DMS114 treated with DMSO at 0.1 percent for 48 hours (cell line): ENCODE measurements at regions not wholly inside any gene's neighbourhood (a gene's known extent, or its start where the extent isn't known, plus 50 kb on each side); places are given as distances from the start of the nearest gene placed in this dataset.

Experiments used
- DNase-seq: peaks from one replicate; lab custom pipeline; 2025; ENCODE audit not compliant: unreplicated experiment; lab: John Stamatoyannopoulos, UW

- peak; percentile 46 for DNase-seq
These were observed 505.6 kb upstream of the MKI67 start for GRCh38 chr10:128631801-128632241.

GRCh38 chr10:128632694-128633093 is 506.5 kb upstream of the MKI67 start:
- DNase-seq = no peak

GRCh38 chr10:128633864-128634540 is 507.8 kb upstream of the MKI67 start:
- peak; percentile 17 for DNase-seq

DNA sequence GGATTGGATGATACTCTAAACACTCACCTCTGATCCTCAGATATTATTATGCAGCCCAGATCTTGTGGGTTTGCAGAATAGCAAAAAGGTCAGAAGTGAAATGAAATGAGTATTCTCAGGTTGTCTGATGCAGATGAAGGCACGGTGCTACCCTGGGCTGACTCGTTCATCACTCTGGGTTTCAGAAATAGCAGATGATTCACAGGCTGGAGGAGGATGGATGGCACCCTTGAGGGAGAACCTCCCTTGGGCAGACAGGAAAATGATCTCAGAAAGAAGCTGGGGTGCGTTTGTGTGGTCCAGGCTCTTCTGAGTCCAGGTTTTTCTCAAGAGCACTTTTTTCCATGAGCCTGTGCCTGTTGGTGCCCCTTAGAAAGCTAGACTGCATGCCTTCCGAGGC is 515.8 kb upstream of the MKI67 start:
- no peak for DNase-seq

DNA sequence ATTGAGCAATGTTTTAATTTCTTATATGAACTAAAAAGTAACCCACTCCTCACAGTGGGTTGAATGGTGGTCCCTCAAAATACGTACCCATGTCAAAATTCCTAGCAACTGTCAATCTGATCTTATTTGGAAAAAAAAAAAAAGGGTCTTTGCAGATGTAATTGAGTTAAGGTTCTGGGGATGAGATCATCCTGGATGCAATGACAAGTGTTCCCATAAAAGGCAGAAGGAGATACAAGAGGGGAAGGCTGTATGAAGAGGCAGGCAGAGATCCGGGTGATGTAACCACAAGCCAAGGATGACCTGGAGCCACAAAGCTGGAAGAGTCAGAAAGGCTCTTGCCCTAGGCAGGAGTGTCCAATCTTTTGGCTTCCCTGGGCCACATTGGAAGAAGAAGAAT is 516.3 kb upstream of the MKI67 start:
- no peak for DNase-seq

GRCh38 chr10:128643658-128644057 is 517.4 kb upstream of the MKI67 start:
- DNase-seq = no peak

DNA sequence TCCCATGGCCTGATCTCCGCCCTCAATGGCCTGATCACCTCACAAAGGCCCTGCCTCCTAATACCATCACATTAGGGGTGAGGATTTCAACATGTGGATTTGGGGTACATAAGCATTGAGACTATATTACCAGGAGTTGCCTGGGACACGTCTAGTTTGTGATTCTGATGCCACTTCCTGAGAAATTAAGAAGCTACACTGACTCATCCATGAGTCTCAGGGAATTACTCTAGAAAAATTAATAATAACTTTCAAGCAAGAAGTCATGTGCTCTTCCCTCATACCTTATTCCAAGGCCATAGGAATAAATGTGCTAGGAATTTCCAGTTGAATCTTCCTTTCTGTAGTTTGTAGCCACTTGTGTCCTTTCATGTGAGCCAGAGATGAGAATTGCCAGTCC is 519.3 kb upstream of the MKI67 start:
- DNase-seq = no peak

DNA sequence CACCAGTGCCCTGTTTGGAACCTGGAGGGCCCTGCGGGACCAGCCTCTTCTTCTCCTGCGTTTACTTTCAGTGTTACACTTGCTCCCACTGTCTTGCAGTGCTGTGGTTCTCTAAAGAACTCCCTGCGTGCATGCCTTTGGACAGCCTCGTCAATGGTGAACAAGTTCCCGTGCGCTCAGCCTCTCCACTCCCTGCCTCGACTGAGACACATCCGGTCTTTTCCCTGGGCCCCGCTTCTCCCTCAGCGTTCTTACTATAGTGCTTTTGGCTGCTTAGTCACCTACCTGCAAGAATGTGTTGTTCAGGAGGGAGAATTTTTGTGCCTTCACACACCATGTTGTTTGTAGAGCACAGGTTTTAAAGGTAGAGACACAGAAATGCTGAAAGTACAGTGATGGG is 520.7 kb upstream of the MKI67 start:
- no peak for DNase-seq

- DNase-seq = no peak
These were observed 531.3 kb upstream of the MKI67 start for GRCh38 chr10:128657548-128657947.

GRCh38 chr10:128660726-128661125 is 534.5 kb upstream of the MKI67 start:
- DNase-seq = no peak

GRCh38 chr10:128661404-128662197 is 535.4 kb upstream of the MKI67 start:
- no peak for DNase-seq

DNA sequence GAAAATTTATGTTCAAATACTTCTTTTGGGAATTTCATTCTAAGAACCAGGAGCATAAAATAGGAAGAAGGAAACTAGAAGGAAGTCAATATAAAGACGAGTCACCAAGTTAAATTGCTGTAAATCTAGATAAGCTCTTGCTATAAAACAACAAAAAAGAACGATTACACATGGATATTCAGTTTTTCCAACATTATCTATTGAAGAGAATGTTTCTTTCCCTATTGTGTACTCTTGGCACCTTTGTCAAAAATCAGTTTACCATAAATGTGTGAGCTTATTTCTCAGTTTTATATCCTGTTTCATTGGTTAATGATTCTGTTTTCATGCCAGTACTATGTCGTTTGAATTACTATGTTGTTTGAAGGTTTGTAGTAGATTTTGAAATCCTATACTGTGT is 536.3 kb upstream of the MKI67 start:
- no peak for DNase-seq

DNA sequence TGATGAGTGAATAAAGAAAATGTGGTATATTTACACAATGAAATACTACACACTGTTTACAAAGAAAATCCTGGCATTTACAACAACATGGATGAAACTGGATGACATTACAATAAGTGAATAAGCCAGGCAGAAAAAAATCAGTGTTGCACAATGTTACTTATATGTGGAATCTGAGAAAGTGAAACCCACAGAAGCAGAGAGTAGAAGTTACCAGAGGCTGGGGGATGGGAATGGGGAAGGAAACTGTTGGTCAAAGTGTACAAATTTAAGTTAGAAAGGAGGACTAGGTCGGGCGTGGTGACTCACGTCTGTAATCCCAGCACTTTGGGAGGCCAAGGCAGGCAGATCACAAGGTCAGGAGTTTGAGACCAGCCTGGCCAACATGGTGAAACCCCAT is 538.5 kb upstream of the MKI67 start:
- DNase-seq = no peak

GRCh38 chr10:128675405-128675804 is 549.2 kb upstream of the MKI67 start:
- DNase-seq = no peak

DNA sequence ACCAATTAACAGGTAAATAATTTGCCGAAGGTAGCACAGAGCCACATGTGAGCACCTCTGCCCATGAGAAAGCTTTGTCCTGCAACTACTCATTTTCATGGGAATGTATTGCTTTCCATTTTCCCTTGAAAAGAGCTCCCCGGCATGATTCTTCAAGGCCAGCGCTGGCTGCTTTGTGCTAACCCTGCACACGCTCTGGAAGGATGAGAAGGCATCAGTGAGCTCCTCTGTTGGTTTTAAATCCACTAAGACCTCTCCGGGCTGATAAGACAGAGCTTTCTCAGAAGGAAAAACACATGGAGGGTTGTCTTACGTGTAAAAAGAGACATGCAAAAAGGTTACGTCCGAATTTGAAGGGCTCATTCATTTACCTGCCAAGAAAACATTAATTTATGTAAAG is 553.9 kb upstream of the MKI67 start:
- no peak for DNase-seq

DNA sequence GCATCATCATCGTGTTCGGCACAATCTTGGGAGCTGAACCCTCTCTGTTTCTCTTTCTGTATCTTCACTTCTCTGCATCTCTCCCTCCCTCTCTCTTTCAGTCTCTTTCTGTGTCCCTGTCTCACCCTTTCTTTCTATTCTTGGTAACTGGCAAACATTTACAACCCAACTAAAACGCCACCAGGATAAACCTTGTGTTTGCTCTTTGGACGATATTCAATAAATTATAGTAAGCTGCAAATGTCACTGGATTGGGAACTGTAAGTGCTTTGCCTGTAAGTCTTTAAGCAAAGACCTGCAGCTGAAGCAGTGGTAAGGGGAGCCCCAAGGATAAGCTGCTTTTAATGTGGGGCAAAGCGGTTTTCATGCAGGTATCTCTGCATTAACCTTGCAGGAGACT is 558.0 kb upstream of the MKI67 start:
- no peak for DNase-seq

GRCh38 chr10:128686630-128687278 is 560.5 kb upstream of the MKI67 start:
- no peak for DNase-seq

DNA sequence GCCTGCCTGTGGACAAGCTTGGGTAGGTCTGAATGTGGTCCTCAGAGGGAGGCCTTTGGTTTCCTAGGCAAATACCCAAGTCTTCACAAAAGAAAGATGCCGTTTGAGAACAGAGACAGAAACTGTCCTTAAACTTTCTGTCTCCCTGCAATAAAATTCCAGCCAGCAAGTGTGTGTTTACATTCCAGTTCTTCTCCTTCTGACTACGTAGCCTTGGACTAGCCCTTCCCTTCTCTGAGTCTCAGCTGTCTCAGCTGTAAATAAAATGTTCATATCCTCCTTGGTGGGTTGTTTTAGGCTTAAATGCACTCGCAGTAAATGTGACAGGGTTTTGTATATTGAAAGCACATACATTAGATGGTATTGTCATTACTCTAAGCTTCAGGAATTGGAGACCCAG is 561.2 kb upstream of the MKI67 start:
- no peak for DNase-seq

- no peak for DNase-seq
These were observed 561.8 kb upstream of the MKI67 start for GRCh38 chr10:128687927-128688549.

DNA sequence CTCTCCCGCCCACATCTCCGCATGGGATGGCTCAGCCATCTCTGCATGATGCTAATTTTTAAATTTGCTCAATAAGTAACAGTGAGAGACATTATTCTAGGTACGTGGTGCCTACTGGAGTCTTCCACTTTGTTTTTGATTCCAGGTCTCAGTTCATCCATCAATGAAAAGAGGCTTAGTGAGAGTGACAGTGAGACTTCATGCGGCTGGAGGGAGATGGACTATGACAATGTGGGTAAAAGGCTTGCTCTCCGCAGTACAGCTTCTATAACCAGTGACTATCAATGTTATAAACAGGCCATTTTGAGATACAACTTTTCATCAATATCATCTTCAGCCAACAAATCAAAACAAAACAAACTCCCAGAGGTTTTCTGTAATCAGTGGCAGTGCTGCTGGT is 563.4 kb upstream of the MKI67 start:
- DNase-seq = no peak

DNA sequence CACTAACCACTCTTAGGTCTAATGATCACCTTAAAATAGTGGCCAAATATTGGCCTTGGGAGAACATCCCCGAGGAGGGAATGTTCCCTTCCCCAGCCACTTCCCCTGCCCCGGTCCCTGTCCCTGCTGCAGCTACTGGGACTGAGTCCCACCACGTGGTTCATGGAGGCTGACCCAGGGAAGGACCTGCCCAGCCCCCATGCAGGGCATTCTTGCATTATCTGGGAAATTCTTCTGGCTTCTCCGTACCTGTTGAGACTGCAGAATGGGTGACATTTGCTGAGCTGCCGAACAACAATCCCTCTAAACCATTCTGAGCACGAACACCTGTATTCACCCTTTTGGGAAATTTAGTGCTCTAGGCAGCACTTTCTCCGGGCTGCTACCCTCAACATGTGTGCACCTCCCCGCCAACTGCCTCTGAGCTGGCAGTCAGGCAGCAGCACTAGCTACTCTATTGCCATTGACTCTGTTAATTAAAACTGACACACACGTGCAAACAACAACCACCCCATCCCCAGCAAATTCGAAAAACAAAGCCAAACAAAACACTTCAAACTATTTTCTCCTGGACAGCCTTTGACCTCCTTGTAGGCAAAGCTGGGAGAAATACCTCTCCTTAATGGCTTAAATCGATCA is 567.4 kb upstream of the MKI67 start:
- DNase-seq = no peak
